Tibial nerve (tissue), 3 donors: ENCODE measurements at regions not wholly inside any gene's neighbourhood (a gene's known extent, or its start where the extent isn't known, plus 50 kb on each side); places are given as distances from the start of the nearest gene placed in this dataset.

ENCODE experiments used
- CTCF ChIP-seq, 5 experiments: fragments of 200-600 bp in 3 of 5; fragments of 450-650 bp in 2 of 5; sonication (generic) in 3 of 5; IDR thresholded peaks; one replicate each; pipeline ENCODE4 v1.5.1; 2016 to 2019; ENCODE audit warnings: antibody characterized with exemption in 5 of 5, mild to moderate bottlenecking in 3 of 5, moderate library complexity in 2 of 5
- POLR2A ChIP-seq, 2 donors: fragments of 450-650 bp; IDR thresholded peaks; one replicate each; pipeline ENCODE4 v1.6.1; 2017; ENCODE audit warnings: antibody characterized with exemption in 2 of 2, mild to moderate bottlenecking in 2 of 2, moderate library complexity in 2 of 2

GRCh38 chr1:218546314-218546713 is 201.2 kb downstream of the TGFB2 start:
- TF ChIP-seq CTCF (IDR thresholded peaks at IDR 0.05), result no peak
- TF ChIP-seq POLR2A (IDR thresholded peaks at IDR 0.05), result no peak
